ENCODE measurements at regions not wholly inside any gene's neighbourhood (a gene's known extent, or its start where the extent isn't known, plus 50 kb on each side); places are given as distances from the start of the nearest gene placed in this dataset.
"Not testable (repeated sequence)": the region's sequence is repeated elsewhere in the genome, so short reads cannot be mapped to it uniquely, and the experiment has no call there.

DNA sequence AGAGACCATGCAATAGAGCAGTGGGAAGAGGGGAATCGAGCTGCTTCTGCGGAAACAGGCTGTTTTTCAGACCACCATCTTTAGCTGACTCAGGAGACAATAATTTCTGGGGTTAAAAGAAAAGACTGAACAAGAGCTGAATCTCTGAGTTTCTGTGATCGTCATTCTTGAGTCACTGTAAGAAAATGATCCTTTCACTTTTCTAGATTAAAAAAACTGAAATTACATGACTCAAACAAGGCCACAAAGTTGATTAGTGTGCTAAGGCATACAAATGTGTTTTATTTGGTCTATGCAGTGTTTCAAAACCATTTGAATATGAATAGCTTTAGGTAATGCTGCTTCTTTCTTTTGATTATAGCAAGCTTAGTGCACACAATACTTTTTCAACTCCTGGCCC is 194.4 kb upstream of the RPL34 start:
- peak overlapping the region; percentile 24 for H3K4me3 ChIP-seq (ENCODE audit: low read depth, low read length)

DNA sequence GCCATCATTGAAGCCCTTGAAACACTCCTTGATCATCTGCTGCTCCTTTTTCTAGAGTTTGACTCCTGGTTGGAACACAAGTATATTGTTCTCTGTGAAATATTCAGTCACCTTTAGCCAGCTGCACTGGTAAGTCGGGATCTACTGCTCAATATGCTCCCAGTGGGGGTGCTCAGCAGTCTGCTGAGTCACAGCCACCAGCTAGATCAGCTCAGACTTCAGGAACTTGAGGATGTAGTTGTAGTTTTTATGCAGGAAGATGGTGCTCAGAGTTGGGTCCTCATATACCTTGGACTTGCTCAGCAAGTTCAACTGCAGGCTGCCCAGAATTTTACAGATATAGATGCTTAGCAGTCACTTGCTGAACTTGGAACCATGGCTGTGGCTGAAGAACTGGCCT is 202.5 kb upstream of the RPL34 start:
- H3K4me3 ChIP-seq (ENCODE audit: low read depth, low read length): no peak overlapping the region
- DNase-seq (ENCODE audit: low read depth): peak; percentile 84
- TF ChIP-seq, protein P1, sequence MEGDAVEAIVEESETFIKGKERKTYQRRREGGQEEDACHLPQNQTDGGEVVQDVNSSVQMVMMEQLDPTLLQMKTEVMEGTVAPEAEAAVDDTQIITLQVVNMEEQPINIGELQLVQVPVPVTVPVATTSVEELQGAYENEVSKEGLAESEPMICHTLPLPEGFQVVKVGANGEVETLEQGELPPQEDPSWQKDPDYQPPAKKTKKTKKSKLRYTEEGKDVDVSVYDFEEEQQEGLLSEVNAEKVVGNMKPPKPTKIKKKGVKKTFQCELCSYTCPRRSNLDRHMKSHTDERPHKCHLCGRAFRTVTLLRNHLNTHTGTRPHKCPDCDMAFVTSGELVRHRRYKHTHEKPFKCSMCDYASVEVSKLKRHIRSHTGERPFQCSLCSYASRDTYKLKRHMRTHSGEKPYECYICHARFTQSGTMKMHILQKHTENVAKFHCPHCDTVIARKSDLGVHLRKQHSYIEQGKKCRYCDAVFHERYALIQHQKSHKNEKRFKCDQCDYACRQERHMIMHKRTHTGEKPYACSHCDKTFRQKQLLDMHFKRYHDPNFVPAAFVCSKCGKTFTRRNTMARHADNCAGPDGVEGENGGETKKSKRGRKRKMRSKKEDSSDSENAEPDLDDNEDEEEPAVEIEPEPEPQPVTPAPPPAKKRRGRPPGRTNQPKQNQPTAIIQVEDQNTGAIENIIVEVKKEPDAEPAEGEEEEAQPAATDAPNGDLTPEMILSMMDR (conservative IDR thresholded peaks at IDR 0.05; ENCODE audit: low read depth, low read length): no peak

More for the DNA sequence above, 194.4 kb upstream of the RPL34 start:
- TF ChIP-seq, protein P1 (conservative IDR thresholded peaks at IDR 0.05; ENCODE audit: low read depth, low read length): no peak
- peak; percentile 84 for DNase-seq (ENCODE audit: low read depth)

DNA sequence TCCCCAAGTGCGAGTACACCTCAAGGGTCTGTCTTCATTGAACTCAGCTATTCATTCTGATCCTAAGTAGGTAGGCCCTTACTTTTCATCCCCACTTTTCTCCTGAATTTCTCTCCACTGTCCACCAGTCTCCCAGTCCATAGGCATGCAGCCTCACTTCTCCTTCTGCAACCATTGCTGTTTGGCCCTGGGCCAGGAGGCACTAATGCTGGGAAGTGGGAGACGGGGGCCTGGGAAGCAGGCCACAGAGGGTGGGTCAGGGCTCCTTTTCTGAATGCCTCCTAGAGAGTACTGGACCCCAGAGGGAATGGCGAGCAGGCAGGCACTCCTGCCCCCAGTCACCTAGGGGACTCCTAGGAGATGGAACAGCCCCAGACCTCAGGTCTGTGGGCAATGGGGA is 203.5 kb upstream of the RPL34 start:
- DNase-seq (ENCODE audit: low read depth): no peak
- TF ChIP-seq, protein P1 (conservative IDR thresholded peaks at IDR 0.05; ENCODE audit: low read depth, low read length): no peak
- H3K4me3 ChIP-seq (ENCODE audit: low read depth, low read length): no peak overlapping the region

DNA sequence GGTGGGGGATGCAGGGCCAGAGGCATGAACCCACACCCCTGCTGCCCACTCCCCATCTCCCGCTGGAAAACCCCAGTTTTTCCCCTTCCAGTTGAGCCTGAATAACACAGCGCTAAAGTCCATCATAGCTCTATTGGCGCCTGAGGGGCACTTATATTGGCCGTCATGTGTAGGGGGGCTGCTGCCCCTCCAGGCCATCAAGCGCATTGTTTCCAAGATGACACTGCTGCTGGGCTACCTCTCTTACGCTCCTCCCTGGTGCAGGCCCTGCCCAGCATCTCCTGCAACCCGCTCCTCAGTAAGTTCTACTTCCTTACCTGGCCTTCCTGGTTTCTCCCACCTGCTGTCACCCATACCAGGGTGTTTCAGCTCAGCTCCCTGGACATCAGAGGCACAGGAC is 205.0 kb upstream of the RPL34 start:
- TF ChIP-seq, protein P1 (conservative IDR thresholded peaks at IDR 0.05; ENCODE audit: low read depth, low read length): no peak
- no peak overlapping the region for H3K4me3 ChIP-seq (ENCODE audit: low read depth, low read length)
- no peak for DNase-seq (ENCODE audit: low read depth)

DNA sequence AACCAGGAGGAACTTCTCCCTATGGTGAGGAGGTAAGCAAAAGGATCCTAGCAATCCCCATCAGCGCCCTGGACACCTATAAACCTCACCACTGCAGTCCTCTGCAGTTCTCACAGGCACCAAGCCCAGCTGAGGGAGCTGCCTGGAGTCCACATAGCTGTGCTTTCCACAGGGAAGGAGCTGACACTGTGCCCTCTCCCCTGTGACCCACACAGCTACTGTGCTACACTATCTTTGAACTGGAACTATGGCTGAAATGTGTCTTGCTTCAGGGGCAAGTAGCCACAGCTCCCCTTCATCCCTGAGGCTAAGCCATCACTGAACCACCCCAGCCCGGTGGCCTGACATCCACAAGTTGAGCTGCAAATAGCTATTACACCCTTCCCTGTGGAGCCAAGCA is 208.5 kb upstream of the RPL34 start:
- DNase-seq (ENCODE audit: low read depth): no peak
- no peak overlapping the region for H3K4me3 ChIP-seq (ENCODE audit: low read depth, low read length)
- TF ChIP-seq, protein P1 (conservative IDR thresholded peaks at IDR 0.05; ENCODE audit: low read depth, low read length): no peak

DNA sequence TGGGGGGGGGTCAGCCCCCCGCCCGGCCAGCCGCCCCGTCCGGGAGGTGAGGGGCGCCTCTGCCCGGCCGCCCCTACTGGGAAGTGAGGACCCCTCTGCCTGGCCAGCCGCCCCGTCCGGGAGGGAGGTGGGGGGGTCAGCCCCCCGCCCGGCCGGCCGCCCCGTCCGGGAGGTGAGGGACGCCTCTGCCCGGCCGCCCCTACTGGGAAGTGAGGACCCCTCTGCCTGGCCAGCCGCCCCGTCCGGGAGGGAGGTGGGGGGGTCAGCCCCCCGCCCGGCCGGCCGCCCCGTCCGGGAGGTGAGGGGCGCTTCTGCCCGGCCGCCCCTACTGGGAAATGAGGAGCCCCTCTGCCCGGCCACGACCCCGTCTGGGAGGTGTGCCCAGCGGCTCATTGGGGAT is 210.7 kb upstream of the RPL34 start:
- not testable (repeated sequence) for H3K4me3 ChIP-seq (ENCODE audit: low read depth, low read length); DNase-seq (ENCODE audit: low read depth)

DNA sequence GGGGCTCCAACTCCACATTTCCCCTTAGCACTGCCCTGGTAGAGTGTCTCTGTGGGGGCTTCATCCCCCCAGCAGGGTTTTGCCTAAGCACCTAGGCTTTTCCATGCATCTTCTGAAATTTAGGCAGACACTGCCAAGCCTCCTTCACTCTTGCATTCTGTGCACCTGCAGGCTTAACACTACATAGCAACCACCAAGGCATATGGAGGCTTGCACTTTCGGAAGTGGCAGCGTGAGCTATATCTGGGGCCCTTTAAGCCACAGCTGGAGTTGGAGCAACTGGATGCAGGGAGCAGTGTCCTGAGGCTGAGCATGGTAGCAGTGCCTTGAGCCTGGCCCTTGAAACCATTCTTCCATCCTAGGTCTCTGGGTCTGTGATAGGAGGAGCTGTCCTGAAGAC is 214.8 kb upstream of the RPL34 start:
- DNase-seq (ENCODE audit: low read depth): no peak
- no peak overlapping the region for H3K4me3 ChIP-seq (ENCODE audit: low read depth, low read length)
- TF ChIP-seq, protein P1 (conservative IDR thresholded peaks at IDR 0.05; ENCODE audit: low read depth, low read length): no peak

DNA sequence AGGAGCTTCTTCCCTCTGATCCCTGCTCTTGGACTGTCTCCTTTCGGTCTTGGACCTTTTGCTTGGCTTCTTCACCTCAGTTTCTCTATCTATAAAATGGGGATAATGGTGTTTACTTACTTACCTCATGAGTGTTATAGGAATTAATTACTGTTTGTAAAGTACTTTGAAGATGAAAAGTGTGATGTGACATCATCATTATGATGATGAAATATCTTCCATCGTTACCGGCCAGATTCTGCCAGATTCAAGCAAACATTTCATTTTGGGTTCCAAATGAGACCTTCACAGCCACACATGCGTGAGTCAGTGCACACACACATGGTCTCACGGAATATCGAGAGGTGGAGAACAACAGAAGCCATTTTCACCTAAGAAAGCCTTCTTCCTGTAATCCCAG is 220.1 kb upstream of the RPL34 start:
- TF ChIP-seq, protein P1 (conservative IDR thresholded peaks at IDR 0.05; ENCODE audit: low read depth, low read length): no peak
- no peak overlapping the region for H3K4me3 ChIP-seq (ENCODE audit: low read depth, low read length)
- DNase-seq (ENCODE audit: low read depth): no peak
